ENCODE measurements at regions not wholly inside any gene's neighbourhood (a gene's known extent, or its start where the extent isn't known, plus 50 kb on each side); places are given as distances from the start of the nearest gene placed in this dataset.

GRCh38 chr16:80051040-80051439 lies 450.5 kb upstream of the MAF start:
- no peak for DNase-seq (ENCODE audit: low read depth in 2 of 3, low spot score in 1 of 3)

DNA sequence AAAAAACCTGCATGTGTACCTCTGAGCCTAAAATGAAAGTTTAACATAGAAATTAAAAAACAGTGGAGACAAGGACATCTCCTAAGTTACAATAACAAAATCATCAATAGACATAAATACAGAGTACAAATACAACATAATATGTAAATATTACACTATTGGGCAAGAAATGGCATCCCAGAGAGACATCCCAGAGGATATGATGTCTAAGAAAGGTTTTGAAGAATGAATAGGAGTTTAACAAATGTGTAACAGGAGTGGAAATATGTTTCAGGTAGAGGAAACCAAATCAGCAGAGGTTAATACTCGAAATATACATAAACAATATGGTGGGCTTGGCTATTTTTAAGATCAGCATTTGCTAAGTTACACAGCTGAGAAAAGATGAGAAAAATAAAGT lies 447.7 kb upstream of the MAF start:
- DNase-seq (ENCODE audit: low read depth in 2 of 3, low spot score in 1 of 3), result no peak

DNA sequence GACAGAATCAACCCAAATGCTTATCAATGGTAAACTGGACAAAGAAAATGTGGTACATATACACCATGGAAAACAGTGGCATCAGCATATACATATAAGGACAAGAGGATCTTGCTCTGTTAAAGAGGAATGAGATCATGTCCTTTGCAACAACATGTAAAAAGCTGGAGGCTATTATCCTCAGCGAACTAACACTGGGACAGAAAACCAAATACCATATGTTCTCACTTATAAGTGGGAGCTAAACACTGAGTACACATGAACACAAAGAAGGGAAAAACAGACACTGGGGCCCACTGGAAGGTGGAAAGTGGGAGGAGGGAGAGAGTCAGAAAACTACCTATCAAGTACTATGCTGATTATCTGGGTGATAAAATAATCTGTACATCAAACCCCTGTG lies 447.3 kb upstream of the MAF start:
- no peak for DNase-seq (ENCODE audit: low read depth in 2 of 3, low spot score in 1 of 3)

DNA sequence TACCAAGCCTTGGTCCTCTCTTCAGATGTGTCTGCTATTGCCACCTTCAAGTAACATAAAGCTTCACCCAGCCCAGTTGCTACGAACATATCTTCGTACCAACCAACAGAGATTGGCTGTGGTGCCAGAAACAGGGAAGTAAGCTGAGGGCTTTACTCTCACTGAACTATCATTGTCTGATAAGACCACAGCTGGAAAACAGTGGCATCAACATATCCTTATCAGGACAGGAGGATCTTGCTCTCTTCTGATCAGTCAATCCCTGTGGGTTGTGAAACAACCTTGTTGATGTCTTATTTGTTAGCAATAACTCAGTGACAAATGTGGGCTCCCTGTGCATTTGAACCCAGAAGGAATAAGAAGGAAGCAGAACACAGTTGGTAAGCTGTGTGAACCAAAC lies 446.3 kb upstream of the MAF start:
- no peak for DNase-seq (ENCODE audit: low read depth in 2 of 3, low spot score in 1 of 3)

GRCh38 chr16:80046261-80046660 lies 445.7 kb upstream of the MAF start:
- DNase-seq (ENCODE audit: low read depth in 2 of 3, low spot score in 1 of 3), result no peak

GRCh38 chr16:80045861-80046260 lies 445.3 kb upstream of the MAF start:
- no peak for DNase-seq (ENCODE audit: low read depth in 2 of 3, low spot score in 1 of 3)

GRCh38 chr16:80041410-80041809 lies 440.9 kb upstream of the MAF start:
- no peak for DNase-seq (ENCODE audit: low read depth in 2 of 3, low spot score in 1 of 3)

GRCh38 chr16:80040814-80041213 lies 440.3 kb upstream of the MAF start:
- DNase-seq (ENCODE audit: low read depth in 2 of 3, low spot score in 1 of 3), result no peak

- no peak for DNase-seq (ENCODE audit: low read depth in 2 of 3, low spot score in 1 of 3)
Observed at GRCh38 chr16:80040413-80040812, 439.9 kb upstream of the MAF start.

DNA sequence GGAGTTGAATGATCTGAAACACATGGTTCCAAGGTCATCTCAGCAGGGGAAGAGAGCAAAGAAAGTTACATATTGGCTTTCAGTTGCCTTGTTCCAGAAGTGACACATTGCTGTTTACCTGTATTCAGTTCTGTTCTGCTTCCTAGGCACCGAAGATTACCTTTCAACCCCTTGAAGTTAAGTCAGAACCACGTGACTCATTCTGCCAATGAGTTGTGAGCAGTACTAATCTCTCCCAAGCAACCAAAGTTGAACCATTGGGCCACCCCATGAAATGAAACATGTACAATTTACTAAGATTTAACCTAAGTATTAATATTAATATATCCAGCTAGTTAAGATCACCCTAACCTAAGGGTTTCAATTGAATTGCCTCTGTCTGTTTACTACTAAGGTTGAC lies 439.2 kb upstream of the MAF start:
- DNase-seq (ENCODE audit: low read depth in 2 of 3, low spot score in 1 of 3), result no peak

GRCh38 chr16:80038566-80038965 lies 438.0 kb upstream of the MAF start:
- DNase-seq (ENCODE audit: low read depth in 2 of 3, low spot score in 1 of 3), result no peak

DNA sequence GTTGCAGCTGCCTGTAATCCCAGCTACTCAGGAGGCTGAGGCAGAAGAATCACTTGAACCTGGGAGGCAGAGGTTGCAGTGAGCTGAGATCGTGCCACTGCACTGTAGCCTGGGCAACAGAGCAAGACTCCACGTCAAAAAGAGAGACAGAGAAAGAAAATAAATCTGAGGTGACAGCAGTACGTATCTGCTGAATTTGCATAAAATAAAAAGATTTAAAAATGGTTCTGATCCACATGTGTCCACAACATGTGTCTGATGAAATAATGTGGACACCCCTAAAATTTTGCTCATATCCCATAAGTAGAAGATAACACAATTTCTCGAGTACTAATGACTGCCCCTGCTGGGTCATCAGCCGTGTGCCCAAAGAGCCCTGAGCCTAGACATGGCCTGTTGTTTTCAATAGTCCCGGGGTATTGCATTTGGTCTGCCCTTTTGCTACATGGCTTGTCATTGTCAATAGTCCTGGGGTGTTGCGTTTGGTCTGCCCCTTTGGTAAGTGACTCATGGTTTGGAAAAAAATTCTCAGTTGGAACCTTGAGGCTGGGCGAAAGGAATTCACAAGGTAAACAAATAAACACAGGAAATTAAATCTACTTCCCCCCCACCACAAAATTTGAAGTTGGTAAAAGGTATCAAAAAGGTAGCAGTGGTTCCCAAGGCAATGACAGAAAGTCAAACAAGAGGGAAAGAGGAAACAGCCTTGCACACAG lies 434.6 kb upstream of the MAF start:
- no peak for DNase-seq (ENCODE audit: low read depth in 2 of 3, low spot score in 1 of 3)

- DNase-seq (ENCODE audit: low read depth in 2 of 3, low spot score in 1 of 3), result no peak
Observed at GRCh38 chr16:80034469-80034826, 433.9 kb upstream of the MAF start.

DNA sequence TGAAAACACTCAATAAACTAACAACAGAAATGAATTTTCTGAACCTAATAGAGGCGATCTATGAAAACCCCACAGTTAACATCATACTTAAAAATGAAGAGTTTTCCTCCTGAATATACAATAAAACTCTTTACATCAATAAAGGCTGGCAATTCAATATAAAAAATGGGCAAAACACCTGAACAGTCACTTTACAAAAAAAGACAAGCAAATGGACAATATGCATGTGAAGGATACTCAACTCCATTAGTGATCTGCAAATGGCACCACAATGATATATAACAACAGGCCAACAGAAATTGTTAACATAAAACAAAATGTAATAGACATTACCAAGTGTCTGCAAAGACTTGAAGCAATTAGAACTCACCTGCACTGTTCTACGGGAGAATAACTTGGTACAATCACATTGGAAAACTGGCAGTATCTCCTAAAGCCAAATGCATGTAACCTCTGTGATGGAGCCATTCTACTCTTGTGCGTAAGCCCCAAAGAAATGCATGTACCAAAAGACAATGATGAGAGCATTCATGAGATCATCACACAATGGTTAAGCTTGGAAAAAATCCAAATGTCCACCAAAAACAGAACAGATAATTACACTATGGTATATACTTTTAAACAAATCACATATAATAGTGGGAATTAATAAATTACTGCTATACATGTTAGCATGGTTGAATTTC lies 433.4 kb upstream of the MAF start:
- no peak for DNase-seq (ENCODE audit: low read depth in 2 of 3, low spot score in 1 of 3)

DNA sequence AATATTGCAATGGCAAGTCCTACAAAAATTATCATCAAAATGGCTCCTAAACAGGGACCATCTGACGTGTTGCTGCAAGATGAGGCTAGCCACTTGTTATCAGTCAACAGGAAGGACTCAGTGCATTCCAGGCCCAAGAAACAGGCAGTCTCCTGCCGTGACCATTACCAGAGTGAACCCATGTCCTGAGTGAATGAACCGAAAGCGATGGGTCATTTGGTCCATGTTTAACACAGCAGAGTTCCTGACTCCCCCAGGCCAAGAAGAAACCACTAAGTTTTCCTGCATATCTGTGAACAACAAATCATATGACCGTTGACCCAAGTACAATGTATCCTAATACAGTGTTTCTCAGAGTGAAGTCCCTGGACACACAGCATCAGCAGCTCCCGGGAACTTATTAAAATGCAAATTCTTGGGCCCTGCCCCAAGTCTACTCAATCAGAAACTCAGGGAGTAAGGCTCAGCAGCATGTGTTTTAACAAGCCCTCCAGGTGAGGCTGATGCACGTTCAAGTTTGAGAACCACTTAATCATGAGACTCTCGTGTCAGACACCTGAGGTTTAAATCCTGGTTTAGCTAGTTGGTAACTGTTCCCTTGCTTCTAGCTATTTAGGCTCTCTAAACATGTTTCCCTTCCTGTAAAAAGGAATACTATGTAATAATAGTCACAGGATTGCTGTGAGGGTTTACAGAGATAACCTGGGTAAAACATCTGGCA lies 429.4 kb upstream of the MAF start:
- no peak for DNase-seq (ENCODE audit: low read depth in 2 of 3, low spot score in 1 of 3)

GRCh38 chr16:80029381-80029630 lies 428.8 kb upstream of the MAF start:
- no peak for DNase-seq (ENCODE audit: low read depth in 2 of 3, low spot score in 1 of 3)

DNA sequence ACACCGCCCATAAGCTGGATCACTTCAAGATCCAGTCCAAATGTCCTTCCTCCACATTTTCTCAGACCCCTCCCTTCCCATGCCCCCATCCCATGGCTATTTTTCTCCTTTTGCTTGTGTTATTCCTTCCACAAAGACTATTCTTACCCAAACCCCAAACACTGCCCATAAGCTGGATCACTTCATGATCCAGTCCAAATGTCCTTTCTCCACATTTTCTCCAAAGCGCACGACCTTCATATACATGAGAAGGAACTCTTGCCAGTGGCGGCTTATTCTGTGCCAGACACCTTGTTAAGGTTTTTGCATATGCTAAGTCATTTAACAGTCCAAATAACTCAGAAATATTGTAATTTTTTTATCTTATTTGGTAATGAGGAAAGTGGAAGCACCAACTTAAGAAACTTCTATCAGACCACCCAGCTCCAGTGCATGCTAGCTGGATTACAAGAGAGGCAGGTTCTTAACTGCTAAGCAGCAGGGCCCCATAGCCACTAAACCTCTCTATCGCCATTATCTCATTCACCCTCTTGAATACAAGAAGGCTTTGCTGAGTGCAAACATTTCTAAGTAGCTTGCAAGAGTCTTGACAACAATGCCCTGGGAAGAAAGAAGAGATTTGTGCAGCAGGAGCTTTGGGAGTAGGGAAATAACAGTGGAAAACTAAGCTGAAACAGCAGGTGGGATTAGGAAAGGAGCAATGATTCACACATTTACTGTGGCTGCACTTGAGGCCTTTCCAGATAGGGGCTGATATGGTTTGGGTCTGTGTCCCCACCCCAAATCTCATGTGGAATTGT lies 428.2 kb upstream of the MAF start:
- DNase-seq (ENCODE audit: low read depth in 2 of 3, low spot score in 1 of 3), result no peak

GRCh38 chr16:80027007-80027965 lies 426.7 kb upstream of the MAF start:
- peak; percentile 29 to 55 (median 37) for DNase-seq (ENCODE audit: low read depth in 2 of 3, low spot score in 1 of 3)

GRCh38 chr16:80025236-80025635 lies 424.7 kb upstream of the MAF start:
- DNase-seq (ENCODE audit: low read depth in 2 of 3, low spot score in 1 of 3), result no peak

DNA sequence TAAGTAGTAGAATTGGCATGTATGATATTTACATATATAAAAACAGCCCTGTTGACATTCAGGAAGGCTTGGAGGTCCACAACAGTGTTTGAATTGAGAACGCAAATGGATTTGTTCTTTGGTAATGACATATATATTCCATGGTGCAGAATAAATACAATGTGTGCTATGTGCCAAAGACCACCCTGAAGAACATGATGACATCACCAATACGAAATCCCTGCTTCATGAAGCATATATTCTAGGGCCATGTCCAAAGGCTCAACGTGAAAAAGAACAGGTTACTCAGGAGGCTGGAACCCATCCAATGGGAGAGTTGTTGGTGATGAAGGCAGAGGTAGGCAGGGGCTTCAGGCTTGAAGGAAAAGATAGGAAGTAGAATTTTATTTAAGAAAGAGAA lies 423.9 kb upstream of the MAF start:
- no peak for DNase-seq (ENCODE audit: low read depth in 2 of 3, low spot score in 1 of 3)

DNA sequence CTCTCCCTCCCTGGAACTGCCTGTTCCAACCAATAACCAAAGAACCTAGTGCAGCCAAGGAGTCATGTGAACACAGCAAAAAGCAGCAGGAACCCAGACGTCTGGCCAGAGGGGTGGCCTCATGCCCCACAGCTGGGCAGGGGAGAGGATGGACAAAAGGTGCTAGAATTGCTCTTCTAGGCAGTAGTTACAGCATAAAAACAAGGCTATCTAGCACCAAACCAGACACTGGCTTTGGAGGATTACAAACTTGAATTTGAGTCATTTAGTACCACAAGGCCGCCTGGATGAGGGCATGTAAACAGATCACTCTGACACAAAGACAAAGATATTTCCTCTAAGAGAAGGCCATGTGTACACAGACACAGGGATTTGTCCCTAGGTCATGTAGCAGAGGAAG lies 423.3 kb upstream of the MAF start:
- no peak for DNase-seq (ENCODE audit: low read depth in 2 of 3, low spot score in 1 of 3)

Data from stimulated activated CD4-positive, alpha-beta T cell treated with anti-CD3 and anti-CD28 coated beads, Interleukin-12 subunit alpha, Interleukin-12 subunit beta, amount 100 ng/mL, for 48 hours (primary cell).